ENCODE measurements at regions not wholly inside any gene's neighbourhood (a gene's known extent, or its start where the extent isn't known, plus 50 kb on each side); places are given as distances from the start of the nearest gene placed in this dataset.

DNA sequence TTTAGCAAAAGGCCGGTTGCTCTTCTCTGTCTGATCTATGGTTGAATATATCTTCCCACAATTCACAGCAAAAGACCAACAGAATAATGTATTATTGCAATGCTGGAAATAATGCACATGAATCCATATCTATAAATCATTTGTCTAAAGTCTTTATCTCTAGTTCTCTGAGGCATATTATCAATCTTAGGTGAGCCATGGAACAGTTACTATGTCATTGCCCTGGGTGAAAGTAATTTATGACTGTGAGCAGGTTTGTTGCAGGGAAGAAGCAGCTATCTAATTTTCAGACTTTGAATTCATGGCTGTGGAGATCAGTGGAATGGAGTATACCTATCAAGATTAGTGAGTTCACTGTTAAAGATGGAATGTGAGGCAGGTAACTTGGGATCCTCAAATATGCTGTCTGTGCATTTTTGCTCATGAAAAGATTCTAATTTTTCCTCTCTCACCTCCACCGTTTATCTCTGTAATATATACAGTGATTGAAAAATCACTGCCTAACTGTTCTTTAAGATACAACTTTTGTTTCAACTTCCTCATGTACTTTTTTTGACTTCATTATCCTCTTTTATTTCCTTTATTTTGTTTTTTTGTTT, 256.8 kb upstream of the ARSJ start:
- TF ChIP-seq, protein P1, sequence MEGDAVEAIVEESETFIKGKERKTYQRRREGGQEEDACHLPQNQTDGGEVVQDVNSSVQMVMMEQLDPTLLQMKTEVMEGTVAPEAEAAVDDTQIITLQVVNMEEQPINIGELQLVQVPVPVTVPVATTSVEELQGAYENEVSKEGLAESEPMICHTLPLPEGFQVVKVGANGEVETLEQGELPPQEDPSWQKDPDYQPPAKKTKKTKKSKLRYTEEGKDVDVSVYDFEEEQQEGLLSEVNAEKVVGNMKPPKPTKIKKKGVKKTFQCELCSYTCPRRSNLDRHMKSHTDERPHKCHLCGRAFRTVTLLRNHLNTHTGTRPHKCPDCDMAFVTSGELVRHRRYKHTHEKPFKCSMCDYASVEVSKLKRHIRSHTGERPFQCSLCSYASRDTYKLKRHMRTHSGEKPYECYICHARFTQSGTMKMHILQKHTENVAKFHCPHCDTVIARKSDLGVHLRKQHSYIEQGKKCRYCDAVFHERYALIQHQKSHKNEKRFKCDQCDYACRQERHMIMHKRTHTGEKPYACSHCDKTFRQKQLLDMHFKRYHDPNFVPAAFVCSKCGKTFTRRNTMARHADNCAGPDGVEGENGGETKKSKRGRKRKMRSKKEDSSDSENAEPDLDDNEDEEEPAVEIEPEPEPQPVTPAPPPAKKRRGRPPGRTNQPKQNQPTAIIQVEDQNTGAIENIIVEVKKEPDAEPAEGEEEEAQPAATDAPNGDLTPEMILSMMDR (IDR thresholded peaks at IDR 0.05; ENCODE audit: poor library complexity, severe bottlenecking): no peak
- TF ChIP-seq EZH2 (IDR thresholded peaks at IDR 0.05; ENCODE audit: borderline replicate concordance, insufficient read depth, low read length, poor library complexity, severe bottlenecking) (no peak), RAD21 (conservative IDR thresholded peaks at IDR 0.05) (no peak), SMC3 (conservative IDR thresholded peaks at IDR 0.05; ENCODE audit: poor library complexity) (no peak)
